Stimulated activated CD4-positive, alpha-beta T cell treated with anti-CD3 and anti-CD28 coated beads, Interleukin-1b, Interleukin-23, amount 100 ng/mL, for 4 hours (primary cell): ENCODE measurements at regions not wholly inside any gene's neighbourhood (a gene's known extent, or its start where the extent isn't known, plus 50 kb on each side); places are given as distances from the start of the nearest gene placed in this dataset.

Experiments
- DNase-seq, 2 donors: peaks; one replicate each; pipeline ENCODE4 v3.0.0-alpha.2; 2020; ENCODE audit warnings: low read depth in 2 of 2

GRCh38 chr13:70390064-70390463, 281.8 kb upstream of the KLHL1 start:
- no peak for DNase-seq

- DNase-seq, result no peak
Observed at GRCh38 chr13:70388935-70389334, 280.7 kb upstream of the KLHL1 start.

- no peak for DNase-seq
Observed at GRCh38 chr13:70386919-70387318, 278.7 kb upstream of the KLHL1 start.

- no peak for DNase-seq
Observed at GRCh38 chr13:70385852-70386251, 277.6 kb upstream of the KLHL1 start.

- no peak for DNase-seq
Observed at GRCh38 chr13:70384156-70384555, 275.9 kb upstream of the KLHL1 start.

GRCh38 chr13:70380809-70381208, 272.6 kb upstream of the KLHL1 start:
- DNase-seq, result no peak

- no peak for DNase-seq
Observed at GRCh38 chr13:70375718-70376117, 267.5 kb upstream of the KLHL1 start.

- no peak for DNase-seq
Observed at GRCh38 chr13:70370924-70371323, 262.7 kb upstream of the KLHL1 start.

GRCh38 chr13:70366720-70367119, 258.5 kb upstream of the KLHL1 start:
- DNase-seq, result no peak

GRCh38 chr13:70363991-70364390, 255.7 kb upstream of the KLHL1 start:
- no peak for DNase-seq

- DNase-seq, result no peak
Observed at GRCh38 chr13:70362820-70363570, 254.7 kb upstream of the KLHL1 start.

- DNase-seq, result no peak
Observed at GRCh38 chr13:70357031-70357430, 248.8 kb upstream of the KLHL1 start.

GRCh38 chr13:70353096-70353495, 244.8 kb upstream of the KLHL1 start:
- no peak for DNase-seq

- DNase-seq, result no peak
Observed at GRCh38 chr13:70347947-70348620, 239.8 kb upstream of the KLHL1 start.

- no peak for DNase-seq
Observed at GRCh38 chr13:70339738-70340137, 231.5 kb upstream of the KLHL1 start.

- no peak for DNase-seq
Observed at GRCh38 chr13:70338609-70339008, 230.4 kb upstream of the KLHL1 start.

- no peak for DNase-seq
Observed at GRCh38 chr13:70336866-70337265, 228.6 kb upstream of the KLHL1 start.

- no peak for DNase-seq
Observed at GRCh38 chr13:70333752-70334151, 225.5 kb upstream of the KLHL1 start.

GRCh38 chr13:70330697-70331361, 222.6 kb upstream of the KLHL1 start:
- no peak for DNase-seq

- DNase-seq, result no peak
Observed at GRCh38 chr13:70324519-70324918, 216.3 kb upstream of the KLHL1 start.

GRCh38 chr13:70311191-70311590, 202.9 kb upstream of the KLHL1 start:
- DNase-seq, result no peak

GRCh38 chr13:70310396-70311119, 202.3 kb upstream of the KLHL1 start:
- DNase-seq, result no peak
